ENCODE measurements at regions not wholly inside any gene's neighbourhood (a gene's known extent, or its start where the extent isn't known, plus 50 kb on each side); places are given as distances from the start of the nearest gene placed in this dataset.
"Not testable (repeated sequence)": the region's sequence is repeated elsewhere in the genome, so short reads cannot be mapped to it uniquely, and the experiment has no call there.

GRCh38 chr7:73157169-73157661 is 71.4 kb upstream of the SPDYE9 start:
- no CpG with 5 or more reads among the region's 9 CpGs for WGBS (ENCODE audit: low lambda C conversion rate)
- FAIRE-seq; H3K4me3 ChIP-seq (replicated peaks in 1 of 3; ENCODE audit: insufficient read depth in 1 of 3, low read depth in 2 of 3, low read length in 3 of 3); H3K36me3 ChIP-seq (replicated peaks in 1 of 2; ENCODE audit: control insufficient read depth in 1 of 2, insufficient read depth in 2 of 2, low read length in 2 of 2); CTCF ChIA-PET (ENCODE audit: low intra/inter-chr PET ratio, low total read pairs); H3K9me3 ChIP-seq (ENCODE audit: low read length); H2AFZ ChIP-seq (ENCODE audit: low read length); H3K4me2 ChIP-seq (ENCODE audit: low read depth, low read length); H3K9ac ChIP-seq (ENCODE audit: insufficient read depth, low read depth, low read length); in situ Hi-C loops (cut with HindIII; ENCODE audit: extremely low pct_ligation_motif_present, low pct_unique_long_range_greater_than_20kb); H3K4me1 ChIP-seq (ENCODE audit: insufficient read depth, low read length); BruUV-seq (replicated peaks); H3K27ac ChIP-seq (ENCODE audit: extremely low read length, insufficient read depth, low read length); H4K20me1 ChIP-seq (ENCODE audit: insufficient read depth, low read length); DNase-seq (ENCODE audit: low spot score); intact Hi-C loops (cut with micrococcal nuclease; ENCODE audit: unreplicated experiment); H3K79me2 ChIP-seq (ENCODE audit: insufficient read depth, low read length); H3K27me3 ChIP-seq (ENCODE audit: control insufficient read depth in 1 of 2, insufficient read depth in 2 of 2, low read length in 2 of 2); POLR2A ChIA-PET: not testable (repeated sequence)
- peak; percentile 72 for ATAC-seq

GRCh38 chr7:73156510-73157168 is 70.8 kb upstream of the SPDYE9 start:
- H3K36me3 ChIP-seq (replicated peaks in 1 of 2; ENCODE audit: control insufficient read depth in 1 of 2, insufficient read depth in 2 of 2, low read length in 2 of 2); in situ Hi-C loops (cut with HindIII; ENCODE audit: extremely low pct_ligation_motif_present, low pct_unique_long_range_greater_than_20kb); H3K4me1 ChIP-seq (ENCODE audit: insufficient read depth, low read length); CTCF ChIA-PET (ENCODE audit: low intra/inter-chr PET ratio, low total read pairs); FAIRE-seq; H3K9me3 ChIP-seq (ENCODE audit: low read length); H3K27me3 ChIP-seq (ENCODE audit: control insufficient read depth in 1 of 2, insufficient read depth in 2 of 2, low read length in 2 of 2); H4K20me1 ChIP-seq (ENCODE audit: insufficient read depth, low read length); H3K79me2 ChIP-seq (ENCODE audit: insufficient read depth, low read length); intact Hi-C loops (cut with micrococcal nuclease; ENCODE audit: unreplicated experiment); DNase-seq (ENCODE audit: low spot score); H3K9ac ChIP-seq (ENCODE audit: insufficient read depth, low read depth, low read length); H2AFZ ChIP-seq (ENCODE audit: low read length); TF ChIP-seq FOXP1 (IDR thresholded peaks at IDR 0.05): not testable (repeated sequence)
- TSS peak; percentile 60 for BruUV-seq (replicated peaks)
- peak overlapping the region; percentile 49 for H3K27ac ChIP-seq (ENCODE audit: extremely low read length, insufficient read depth, low read length)
- WGBS (ENCODE audit: low lambda C conversion rate), result 0% methylated on average over 9 of the region's 17 CpGs
- H3K4me3 ChIP-seq (replicated peaks in 1 of 3; ENCODE audit: insufficient read depth in 1 of 3, low read depth in 2 of 3, low read length in 3 of 3), result peak overlapping the region in 1 of 3 experiments; percentile 10; a peak in 1 of 6 replicates
- POLR2A ChIA-PET, result interaction anchor here (0.7 kb wide), 1 partner anchor 1849 kb away, joined by 3 read pairs; no protein-coding TSS in a partner anchor
- peak; percentile 83 for ATAC-seq
- peak overlapping the region; percentile 12; the same call in 1 of the 2 replicates for H3K4me2 ChIP-seq (ENCODE audit: low read depth, low read length)
- peak; percentile 46 for TF ChIP-seq GATAD2A (CRISPR knock-in tag; IDR thresholded peaks at IDR 0.05)
- TF ChIP-seq MED1 (CRISPR knock-in tag; IDR thresholded peaks at IDR 0.05), result peak; percentile 27; the same call in 1 of the 2 replicates
- peak; percentile 21; the same call in 1 of the 2 replicates for TF ChIP-seq ZNF503 (CRISPR knock-in tag; IDR thresholded peaks at IDR 0.05)
- TF ChIP-seq FOSL2 (CRISPR knock-in tag; IDR thresholded peaks at IDR 0.05), result peak; percentile 51; the same call in 1 of the 2 replicates
- TF ChIP-seq ZGPAT (CRISPR knock-in tag; IDR thresholded peaks at IDR 0.05), result peak; percentile 46; the same call in 1 of the 2 replicates
- TF ChIP-seq SOX13 (IDR thresholded peaks at IDR 0.05), result peak; percentile 48
- TF ChIP-seq SOX13 (CRISPR knock-in tag; conservative IDR thresholded peaks at IDR 0.05 in 1 of 2, IDR thresholded peaks at IDR 0.05 in 1 of 2), result peak in 1 of 2 experiments; percentile 93; a peak in 2 of 4 replicates
- TF ChIP-seq FOXP1 (CRISPR knock-in tag; IDR thresholded peaks at IDR 0.05), result peak; percentile 65; the same call in 1 of the 2 replicates
- TF ChIP-seq FOXP4 (CRISPR knock-in tag; IDR thresholded peaks at IDR 0.05), result peak; percentile 85

Measured in HepG2 (cell line).